OCI-LY1 (cell line): ENCODE measurements at regions not wholly inside any gene's neighbourhood (a gene's known extent, or its start where the extent isn't known, plus 50 kb on each side); places are given as distances from the start of the nearest gene placed in this dataset.

Experiments
- EZH2 ChIP-seq: fragments of 200-600 bp; sonication (generic), shearing (Covaris generic); IDR thresholded peaks from 2 replicates; pipeline ENCODE4 v1.8.0; 2017; ENCODE audit warnings: borderline replicate concordance, mixed run types, mild to moderate bottlenecking, antibody characterized with exemption, low read length, moderate library complexity, mixed read lengths
- TF ChIP-seq, protein P1 (sequence below): fragments of 200-600 bp; sonication (generic), shearing (Covaris generic); IDR thresholded peaks from 2 replicates; pipeline ENCODE4 v1.5.1; 2017; ENCODE audit warnings: mild to moderate bottlenecking, antibody characterized with exemption, low read length, moderate library complexity, mixed read lengths

DNA sequence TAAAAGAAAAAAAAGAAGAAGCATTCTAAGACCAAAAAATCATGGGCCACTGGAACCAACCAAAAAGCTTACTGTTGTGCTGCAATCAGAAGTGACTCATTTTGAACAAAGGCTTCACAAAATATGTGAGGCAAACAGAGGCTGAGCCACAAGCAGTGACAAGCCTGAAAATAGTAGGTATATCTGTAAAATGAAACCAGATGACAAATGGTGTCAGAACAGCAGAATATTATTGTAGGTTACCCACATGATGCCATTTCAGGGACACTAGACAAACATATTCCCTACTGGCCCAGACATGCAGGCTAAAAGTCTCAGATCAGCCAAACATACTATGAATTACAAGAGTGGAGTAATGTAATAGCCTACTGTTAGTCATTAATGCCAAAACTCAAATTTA lies 1301.8 kb upstream of the DIAPH2 start:
- TF ChIP-seq, protein P1, sequence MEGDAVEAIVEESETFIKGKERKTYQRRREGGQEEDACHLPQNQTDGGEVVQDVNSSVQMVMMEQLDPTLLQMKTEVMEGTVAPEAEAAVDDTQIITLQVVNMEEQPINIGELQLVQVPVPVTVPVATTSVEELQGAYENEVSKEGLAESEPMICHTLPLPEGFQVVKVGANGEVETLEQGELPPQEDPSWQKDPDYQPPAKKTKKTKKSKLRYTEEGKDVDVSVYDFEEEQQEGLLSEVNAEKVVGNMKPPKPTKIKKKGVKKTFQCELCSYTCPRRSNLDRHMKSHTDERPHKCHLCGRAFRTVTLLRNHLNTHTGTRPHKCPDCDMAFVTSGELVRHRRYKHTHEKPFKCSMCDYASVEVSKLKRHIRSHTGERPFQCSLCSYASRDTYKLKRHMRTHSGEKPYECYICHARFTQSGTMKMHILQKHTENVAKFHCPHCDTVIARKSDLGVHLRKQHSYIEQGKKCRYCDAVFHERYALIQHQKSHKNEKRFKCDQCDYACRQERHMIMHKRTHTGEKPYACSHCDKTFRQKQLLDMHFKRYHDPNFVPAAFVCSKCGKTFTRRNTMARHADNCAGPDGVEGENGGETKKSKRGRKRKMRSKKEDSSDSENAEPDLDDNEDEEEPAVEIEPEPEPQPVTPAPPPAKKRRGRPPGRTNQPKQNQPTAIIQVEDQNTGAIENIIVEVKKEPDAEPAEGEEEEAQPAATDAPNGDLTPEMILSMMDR = no peak
- no peak for TF ChIP-seq EZH2
